ENCODE measurements at regions not wholly inside any gene's neighbourhood (a gene's known extent, or its start where the extent isn't known, plus 50 kb on each side); places are given as distances from the start of the nearest gene placed in this dataset.

GRCh38 chr6:141174932-141175331 lies 957.8 kb upstream of the GJE1 start:
- H3K4me3 ChIP-seq = no peak overlapping the region
- TF ChIP-seq CTCF (IDR thresholded peaks at IDR 0.05) = no peak
- no peak overlapping the region for H3K27ac ChIP-seq
- DNase-seq (ENCODE audit: low spot score) = no peak

- Histone ChIP-seq H3K27ac (no peak overlapping the region), H3K4me3 (no peak overlapping the region)
- no peak for TF ChIP-seq CTCF (IDR thresholded peaks at IDR 0.05)
- no peak for DNase-seq (ENCODE audit: low spot score)
Measured at GRCh38 chr6:141173529-141173928, 959.2 kb upstream of the GJE1 start.

- DNase-seq (ENCODE audit: low spot score) = no peak
- Histone ChIP-seq H3K4me3 (no peak overlapping the region), H3K27ac (no peak overlapping the region)
- TF ChIP-seq CTCF (IDR thresholded peaks at IDR 0.05) = no peak
Measured at GRCh38 chr6:141169419-141169818, 963.3 kb upstream of the GJE1 start.

- no peak overlapping the region for H3K27ac ChIP-seq
- no peak for DNase-seq (ENCODE audit: low spot score)
- H3K4me3 ChIP-seq = no peak overlapping the region
- TF ChIP-seq CTCF (IDR thresholded peaks at IDR 0.05) = no peak
Measured at GRCh38 chr6:141167945-141168344, 964.8 kb upstream of the GJE1 start.

- no peak overlapping the region for H3K4me3 ChIP-seq
- no peak for DNase-seq (ENCODE audit: low spot score)
- TF ChIP-seq CTCF (IDR thresholded peaks at IDR 0.05) = no peak
- no peak overlapping the region for H3K27ac ChIP-seq
Measured at GRCh38 chr6:141165002-141165665, 967.6 kb upstream of the GJE1 start.

GRCh38 chr6:141164042-141164743 lies 968.5 kb upstream of the GJE1 start:
- no peak for TF ChIP-seq CTCF (IDR thresholded peaks at IDR 0.05)

GRCh38 chr6:141163107-141163506 lies 969.6 kb upstream of the GJE1 start:
- no peak for TF ChIP-seq CTCF (IDR thresholded peaks at IDR 0.05)
- no peak overlapping the region for H3K27ac ChIP-seq
- DNase-seq (ENCODE audit: low spot score) = no peak
- H3K4me3 ChIP-seq = no peak overlapping the region

More at GRCh38 chr6:141164042-141164743, 968.5 kb upstream of the GJE1 start:
- Histone ChIP-seq H3K4me3 (no peak overlapping the region), H3K27ac (no peak overlapping the region)
- no peak for DNase-seq (ENCODE audit: low spot score)

Data from coronary artery (tissue), 2 donors.